GM18519 (cell line): ENCODE measurements at regions not wholly inside any gene's neighbourhood (a gene's known extent, or its start where the extent isn't known, plus 50 kb on each side); places are given as distances from the start of the nearest gene placed in this dataset.

Experiments
- ATAC-seq: cut with Tn5 transposase; IDR thresholded peaks from one replicate; pipeline ENCODE4 v1.9.1; 2021; ENCODE audit warnings: mild to moderate bottlenecking, moderate library complexity; ENCODE audit not compliant: unreplicated experiment, low FRiP score

DNA sequence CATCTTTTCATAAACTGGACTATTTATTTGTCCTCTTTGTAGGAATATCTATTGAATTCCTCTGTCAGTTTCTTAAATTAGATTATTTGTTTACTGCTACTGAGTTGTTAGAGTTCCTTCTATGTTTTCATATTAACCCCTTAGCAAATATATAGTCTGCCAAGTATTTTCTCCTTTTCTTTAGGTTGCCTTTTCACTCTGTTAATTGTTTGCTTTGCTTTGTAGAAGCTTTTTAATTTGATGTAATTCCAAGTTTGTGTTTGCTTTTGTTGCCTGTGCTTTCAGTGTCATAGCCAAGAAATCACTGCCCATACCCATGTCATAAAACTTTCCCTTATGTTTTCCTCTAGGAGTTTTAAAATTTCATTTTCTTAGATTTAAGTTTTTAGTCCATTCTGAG, 256.2 kb upstream of the SEMA3A start:
- no peak for ATAC-seq

DNA sequence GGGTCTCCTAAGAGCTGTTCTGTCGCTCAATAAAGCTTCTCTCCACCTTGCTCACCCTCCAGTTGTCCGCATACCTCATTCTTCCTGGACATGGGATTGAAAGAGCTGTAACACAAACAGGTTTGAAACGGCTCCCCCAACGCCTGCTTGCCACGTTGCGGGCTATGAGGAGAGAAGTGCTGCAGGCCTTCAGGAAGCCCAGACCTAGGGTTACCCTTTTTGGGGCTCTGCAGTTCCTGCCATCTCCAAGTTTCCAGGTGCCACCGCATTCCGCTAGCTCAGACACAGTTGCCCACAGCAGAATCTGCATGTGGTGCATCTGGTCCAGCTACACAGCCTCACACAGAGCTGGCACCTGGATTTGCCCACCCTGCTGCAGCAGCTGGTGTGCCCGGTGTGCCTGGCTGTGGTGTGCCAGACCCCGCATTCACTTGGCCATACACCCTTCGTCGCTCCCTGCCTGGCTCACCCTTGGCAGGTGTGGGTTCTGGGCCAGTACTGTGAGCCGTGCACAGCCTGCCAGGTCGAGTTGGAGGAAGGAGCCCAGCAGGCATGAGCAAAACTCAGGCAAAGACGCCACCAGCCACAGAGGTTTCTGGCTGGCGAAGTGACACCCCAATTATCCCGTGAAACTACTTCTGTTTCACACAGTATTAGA, 253.2 kb upstream of the SEMA3A start:
- ATAC-seq = no peak

DNA sequence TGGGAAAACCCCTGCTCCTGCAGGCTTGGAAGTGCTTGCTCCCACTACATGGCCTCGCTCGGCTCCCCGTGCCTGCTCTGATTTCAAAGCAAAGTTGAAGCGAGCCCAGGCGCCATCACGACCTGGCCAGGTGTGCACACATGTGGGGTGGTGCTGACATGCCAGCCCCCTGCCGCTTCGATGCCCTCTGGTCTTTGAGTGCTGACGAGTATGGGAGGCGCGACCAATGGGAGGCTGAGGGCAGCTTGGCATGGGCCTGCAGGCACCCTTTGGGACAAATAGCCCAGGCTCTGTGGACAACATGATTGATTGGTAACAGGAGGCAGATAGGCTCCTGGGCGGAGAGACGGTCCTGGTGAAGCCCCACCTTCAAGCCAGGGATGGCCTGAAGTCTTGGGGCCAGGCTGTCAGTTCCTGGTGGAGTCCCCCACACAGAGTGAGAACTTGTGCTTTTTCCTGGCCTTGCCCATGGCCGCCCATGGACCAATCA, 252.4 kb upstream of the SEMA3A start:
- no peak for ATAC-seq

DNA sequence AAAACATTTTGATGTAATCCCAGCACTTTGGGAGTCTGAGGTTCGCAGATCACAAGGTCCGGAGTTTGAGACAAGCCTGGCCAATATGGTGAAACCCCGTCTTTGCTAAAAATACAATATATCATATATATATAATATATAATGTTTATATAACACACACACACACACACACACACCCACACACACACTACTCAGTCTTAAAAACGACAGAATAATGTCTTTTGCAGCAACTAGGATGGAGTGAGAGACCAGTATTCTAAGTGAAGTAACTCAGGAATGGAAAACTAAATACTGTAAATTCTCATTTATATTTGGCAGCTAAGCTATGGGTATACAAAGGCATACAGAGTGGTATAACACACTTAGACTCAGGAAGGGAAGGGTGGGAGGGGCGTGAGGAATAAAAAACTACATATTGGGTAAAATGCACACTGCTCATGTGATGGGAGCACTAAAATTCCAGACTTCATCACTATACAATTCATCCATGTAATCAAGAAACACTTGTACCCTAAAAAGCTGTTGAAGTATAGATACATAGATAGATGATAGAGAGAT, 231.2 kb upstream of the SEMA3A start:
- ATAC-seq = no peak

DNA sequence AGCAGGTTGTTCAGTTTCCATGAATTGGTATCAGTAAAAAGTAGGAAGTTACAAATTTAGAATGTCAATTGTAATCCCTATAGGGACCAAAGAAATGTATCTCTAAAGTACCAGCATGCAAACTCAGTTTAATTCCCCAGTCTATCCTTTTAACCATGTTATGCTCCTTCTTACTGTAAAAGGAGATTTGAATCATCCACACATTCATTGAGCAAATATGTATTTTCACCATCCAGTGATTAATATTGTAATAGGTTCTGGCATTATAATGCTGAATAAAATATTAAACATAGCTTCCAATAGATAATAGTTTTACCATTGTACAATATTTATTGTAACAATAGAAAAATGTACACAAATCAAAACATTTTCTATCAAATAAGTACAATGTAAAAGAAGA, 228.2 kb upstream of the SEMA3A start:
- ATAC-seq = no peak

- ATAC-seq = no peak
These were observed 217.8 kb upstream of the SEMA3A start for GRCh38 chr7:84412161-84412969.

- ATAC-seq = no peak
These were observed 205.1 kb upstream of the SEMA3A start for GRCh38 chr7:84399661-84400060.

DNA sequence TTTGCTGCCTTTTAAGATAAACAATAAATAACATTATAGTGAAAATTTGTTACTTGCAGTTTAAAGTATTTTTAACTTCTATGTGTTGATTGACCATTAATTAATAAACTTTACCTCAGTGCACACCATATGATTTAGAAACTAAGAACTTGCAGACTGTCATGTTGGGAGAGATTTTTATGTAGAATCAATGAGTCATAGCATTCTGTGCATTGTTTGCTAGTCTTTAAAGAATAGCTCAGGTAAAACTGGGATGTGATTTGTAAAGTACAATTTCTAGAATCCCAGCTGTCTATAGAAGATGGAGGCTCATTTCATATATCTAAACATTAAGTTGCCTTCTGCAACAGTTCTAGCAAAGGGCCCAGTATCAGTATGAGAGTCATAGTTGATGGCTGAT, 199.6 kb upstream of the SEMA3A start:
- ATAC-seq = no peak

GRCh38 chr7:84393786-84394185, 199.2 kb upstream of the SEMA3A start:
- no peak for ATAC-seq

DNA sequence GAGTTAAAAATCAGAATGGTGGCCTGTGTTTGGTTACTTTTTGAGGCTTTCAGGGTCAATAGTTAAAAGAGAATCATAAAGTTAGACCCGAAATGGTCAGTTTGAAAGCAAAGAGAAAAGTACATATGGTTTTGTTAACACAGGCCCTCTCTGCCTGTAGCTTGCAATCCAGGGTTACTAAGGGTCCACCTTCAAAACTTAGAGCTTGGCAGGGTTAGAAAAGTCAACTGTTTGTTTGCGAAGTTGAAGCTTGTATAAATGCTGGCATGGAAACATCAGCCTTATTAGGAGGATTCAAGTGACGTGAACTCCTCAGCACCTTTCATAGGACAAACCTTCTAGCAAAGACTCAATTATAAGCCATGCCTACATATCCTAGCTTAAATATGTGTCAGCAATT, 196.3 kb upstream of the SEMA3A start:
- no peak for ATAC-seq

DNA sequence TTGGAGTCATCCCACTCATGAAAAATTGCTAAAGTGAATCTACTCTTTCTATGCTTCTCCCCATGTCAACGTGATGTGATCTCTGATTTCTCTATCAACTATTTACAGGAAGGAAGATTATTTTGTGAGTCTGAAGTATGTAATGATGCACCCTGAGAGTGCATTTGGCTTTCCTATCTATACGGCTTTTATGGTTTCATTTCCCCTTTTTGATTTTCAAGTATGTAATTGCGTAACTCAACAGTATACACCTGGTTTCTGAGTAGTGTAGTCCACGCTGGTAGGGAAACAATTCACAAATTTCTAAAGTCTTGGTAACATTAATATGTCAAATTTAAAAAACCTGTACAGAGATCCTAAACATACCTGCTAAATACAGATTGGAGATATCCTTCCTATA, 194.7 kb upstream of the SEMA3A start:
- ATAC-seq = peak; percentile 100

DNA sequence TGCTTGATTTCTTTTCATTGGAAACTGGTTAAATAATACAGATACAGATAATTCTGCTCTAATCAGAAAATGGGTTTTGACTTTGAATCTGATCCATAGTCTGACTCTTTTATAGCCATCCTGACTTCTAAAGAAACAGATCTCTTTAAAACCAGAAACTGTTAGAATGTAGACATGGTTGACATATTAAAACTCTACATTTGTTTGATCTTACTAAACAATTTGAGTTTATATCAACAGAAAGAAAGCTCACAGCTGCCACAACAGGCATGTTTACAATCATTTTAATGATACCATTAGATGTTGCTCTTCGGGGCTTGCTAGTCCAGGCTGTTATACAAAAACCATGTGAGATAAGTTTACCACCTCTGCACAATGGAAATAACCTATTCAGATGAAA, 193.0 kb upstream of the SEMA3A start:
- no peak for ATAC-seq

DNA sequence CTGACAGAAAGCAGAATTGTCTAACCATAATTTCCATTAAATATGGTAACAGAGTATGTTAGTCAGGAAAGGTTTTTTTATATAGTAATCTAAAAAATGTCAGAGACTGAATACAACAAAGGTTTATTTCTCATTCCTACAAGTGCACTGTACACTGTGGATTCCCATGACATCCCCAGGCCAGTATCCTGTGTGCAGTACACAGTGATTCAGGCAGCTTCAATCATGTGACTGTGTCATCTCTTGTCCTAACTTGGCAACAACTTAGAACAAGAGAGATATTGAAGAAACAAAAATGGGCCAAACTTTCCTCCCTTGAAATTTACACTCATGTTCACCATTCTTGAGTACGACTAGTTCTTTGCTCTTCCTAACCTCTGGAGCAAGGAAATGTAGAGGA, 189.8 kb upstream of the SEMA3A start:
- no peak for ATAC-seq

GRCh38 chr7:84379446-84379845, 184.9 kb upstream of the SEMA3A start:
- no peak for ATAC-seq

DNA sequence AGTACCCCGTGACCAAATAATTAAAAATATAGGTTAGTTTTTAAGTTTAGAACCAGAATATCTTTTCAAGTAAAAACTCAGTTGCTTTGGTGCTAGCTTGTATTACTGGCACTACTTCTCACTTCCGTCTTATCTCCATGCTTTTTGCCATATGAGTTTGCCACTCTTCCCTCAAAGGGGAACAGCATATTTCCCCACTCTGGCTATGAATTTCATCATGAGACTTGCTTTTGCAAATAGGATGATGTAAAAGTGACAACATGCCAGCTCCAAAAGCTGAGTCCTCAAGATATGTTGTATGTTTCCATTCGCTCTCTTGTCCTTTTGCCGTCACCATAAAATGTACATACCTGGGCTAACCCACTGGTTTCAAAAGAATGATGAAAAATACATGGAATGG, 178.1 kb upstream of the SEMA3A start:
- no peak for ATAC-seq

GRCh38 chr7:84372155-84372621, 177.6 kb upstream of the SEMA3A start:
- ATAC-seq = no peak

DNA sequence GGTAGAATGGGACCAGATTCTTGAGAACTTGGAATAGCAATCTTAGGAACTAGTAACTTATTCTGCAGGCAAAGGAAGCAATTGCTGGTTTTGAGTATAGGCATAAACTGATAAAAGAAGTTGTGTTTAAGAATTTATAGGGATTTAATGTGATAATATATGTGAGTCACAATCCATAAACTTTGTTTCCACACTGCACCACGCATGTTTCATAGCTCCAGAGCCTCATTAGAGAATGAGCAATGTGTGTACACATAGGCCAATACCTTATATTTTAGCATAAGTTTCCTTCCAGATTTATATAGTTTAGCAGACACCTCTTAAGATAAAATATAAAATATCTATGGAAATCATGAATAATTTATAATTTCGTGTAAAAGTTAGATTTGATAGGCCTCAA, 175.5 kb upstream of the SEMA3A start:
- no peak for ATAC-seq

DNA sequence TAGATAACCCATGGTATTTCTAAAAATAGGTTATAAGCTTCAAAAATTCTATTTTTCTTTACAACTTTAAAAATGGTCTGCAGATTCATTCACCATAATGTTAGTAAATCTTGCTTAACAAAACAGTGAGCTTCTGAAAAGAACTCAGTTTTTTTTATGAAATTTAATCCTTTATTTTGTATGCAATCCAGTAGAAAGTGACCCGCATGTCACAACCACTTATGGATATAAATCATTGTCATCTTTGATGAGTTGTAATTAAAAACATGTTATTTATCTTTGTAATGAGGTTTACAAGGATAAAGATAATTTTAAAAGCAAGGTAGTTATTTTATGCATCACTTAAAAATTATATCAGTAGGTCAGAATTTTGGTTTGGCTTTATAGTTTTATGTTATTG, 173.5 kb upstream of the SEMA3A start:
- ATAC-seq = no peak

DNA sequence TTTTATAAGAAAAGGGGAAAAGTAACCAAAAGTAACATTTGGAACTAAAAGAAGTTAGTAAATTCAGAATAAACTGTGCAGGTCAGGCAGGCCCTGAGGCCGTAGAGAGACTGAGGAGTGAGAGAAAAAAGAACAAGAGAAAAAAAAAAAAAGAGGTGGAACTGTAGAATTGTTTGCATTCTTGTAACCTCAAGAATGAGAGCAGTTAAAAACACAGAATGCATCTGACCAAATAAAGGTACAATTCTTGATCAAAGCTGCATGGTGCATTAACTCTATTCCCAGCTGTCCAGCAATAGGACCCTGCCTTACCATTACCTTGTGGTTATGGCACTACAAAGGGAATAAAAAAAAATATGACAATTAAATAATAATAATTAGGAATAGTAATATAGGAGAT, 170.1 kb upstream of the SEMA3A start:
- ATAC-seq = no peak

DNA sequence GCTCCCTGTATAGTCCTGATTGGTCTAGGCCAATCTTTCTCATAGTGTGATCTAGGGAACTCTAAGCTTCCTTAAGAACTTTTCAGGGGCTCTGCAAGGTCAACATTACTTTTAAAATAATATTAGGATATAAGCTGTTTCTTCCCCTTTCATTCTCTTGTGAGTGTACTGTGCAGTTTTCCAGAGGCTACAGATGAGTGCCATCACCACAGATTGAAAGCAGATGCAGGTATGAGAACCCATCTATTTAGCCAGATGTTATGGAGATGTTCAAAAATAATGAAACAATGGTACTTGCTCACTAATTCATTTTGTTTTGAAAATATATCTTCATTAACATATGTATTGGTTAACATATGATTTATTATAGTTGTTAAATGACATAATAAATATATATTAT, 169.2 kb upstream of the SEMA3A start:
- ATAC-seq = no peak

GRCh38 chr7:84362828-84363227, 168.2 kb upstream of the SEMA3A start:
- ATAC-seq = no peak

DNA sequence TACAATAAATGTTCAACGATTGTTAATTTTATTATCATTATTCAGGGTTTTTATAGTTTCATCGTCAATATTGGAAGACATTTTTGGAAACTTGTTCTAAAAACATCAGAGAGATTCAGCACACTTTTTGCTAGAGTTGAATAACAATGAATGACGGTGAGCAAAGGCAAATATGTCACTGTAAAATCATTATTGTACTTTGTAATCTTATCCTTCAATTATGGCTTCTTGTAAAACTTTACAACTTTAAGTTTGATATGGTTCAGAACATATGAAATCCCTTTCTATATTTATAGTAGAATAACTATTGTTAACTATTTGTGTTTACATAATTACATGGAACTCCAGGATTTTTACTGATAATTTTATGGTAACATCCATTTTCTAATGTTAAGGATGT, 167.8 kb upstream of the SEMA3A start:
- no peak for ATAC-seq
